ENCODE measurements at regions not wholly inside any gene's neighbourhood (a gene's known extent, or its start where the extent isn't known, plus 50 kb on each side); places are given as distances from the start of the nearest gene placed in this dataset.
"Not testable (repeated sequence)": the region's sequence is repeated elsewhere in the genome, so short reads cannot be mapped to it uniquely, and the experiment has no call there.

GRCh38 chr2:61726456-61727209 is 127.2 kb downstream of the FAM161A start:
- DNase-seq (ENCODE audit: extremely low read depth in 1 of 11, low read depth in 9 of 11, low spot score in 4 of 11): no peak

- not testable (repeated sequence) for DNase-seq (ENCODE audit: extremely low read depth in 1 of 11, low read depth in 9 of 11, low spot score in 4 of 11)
Measured at GRCh38 chr2:61723364-61723763, 130.5 kb downstream of the FAM161A start.

GRCh38 chr2:61722800-61723199 is 131.1 kb downstream of the FAM161A start:
- no peak for DNase-seq (ENCODE audit: extremely low read depth in 1 of 11, low read depth in 9 of 11, low spot score in 4 of 11)

- no peak for DNase-seq (ENCODE audit: extremely low read depth in 1 of 11, low read depth in 9 of 11, low spot score in 4 of 11)
Measured at GRCh38 chr2:61722318-61722717, 131.5 kb downstream of the FAM161A start.

GRCh38 chr2:61721382-61721781 is 132.5 kb downstream of the FAM161A start:
- no peak for DNase-seq (ENCODE audit: extremely low read depth in 1 of 11, low read depth in 9 of 11, low spot score in 4 of 11)

- DNase-seq (ENCODE audit: extremely low read depth in 1 of 11, low read depth in 9 of 11, low spot score in 4 of 11): no peak
Measured at GRCh38 chr2:61720911-61721310, 132.9 kb downstream of the FAM161A start.

GRCh38 chr2:61718965-61719364 is 134.9 kb downstream of the FAM161A start:
- DNase-seq (ENCODE audit: extremely low read depth in 1 of 11, low read depth in 9 of 11, low spot score in 4 of 11): no peak

- no peak for DNase-seq (ENCODE audit: extremely low read depth in 1 of 11, low read depth in 9 of 11, low spot score in 4 of 11)
Measured at GRCh38 chr2:61715506-61715905, 138.4 kb downstream of the FAM161A start.

GRCh38 chr2:61714210-61714609 is 139.7 kb downstream of the FAM161A start:
- no peak for DNase-seq (ENCODE audit: extremely low read depth in 1 of 11, low read depth in 9 of 11, low spot score in 4 of 11)

- no peak for DNase-seq (ENCODE audit: extremely low read depth in 1 of 11, low read depth in 9 of 11, low spot score in 4 of 11)
Measured at GRCh38 chr2:61713457-61713856, 140.4 kb downstream of the FAM161A start.

- DNase-seq (ENCODE audit: extremely low read depth in 1 of 11, low read depth in 9 of 11, low spot score in 4 of 11): no peak
Measured at GRCh38 chr2:61712060-61712459, 141.8 kb downstream of the FAM161A start.

- no peak for DNase-seq (ENCODE audit: extremely low read depth in 1 of 11, low read depth in 9 of 11, low spot score in 4 of 11)
Measured at GRCh38 chr2:61710711-61711110, 143.1 kb downstream of the FAM161A start.

GRCh38 chr2:61707984-61708852 is 145.6 kb downstream of the FAM161A start:
- DNase-seq (ENCODE audit: extremely low read depth in 1 of 11, low read depth in 9 of 11, low spot score in 4 of 11): peak in 8 of 11 donors; percentile 17 to 58 (median 36)

- DNase-seq (ENCODE audit: extremely low read depth in 1 of 11, low read depth in 9 of 11, low spot score in 4 of 11): no peak
Measured at GRCh38 chr2:61705625-61706024, 148.2 kb downstream of the FAM161A start.

- DNase-seq (ENCODE audit: extremely low read depth in 1 of 11, low read depth in 9 of 11, low spot score in 4 of 11): no peak
Measured at GRCh38 chr2:61704364-61704763, 149.5 kb downstream of the FAM161A start.

GRCh38 chr2:61702088-61702467 is 151.8 kb downstream of the FAM161A start:
- DNase-seq (ENCODE audit: extremely low read depth in 1 of 11, low read depth in 9 of 11, low spot score in 4 of 11): no peak

- DNase-seq (ENCODE audit: extremely low read depth in 1 of 11, low read depth in 9 of 11, low spot score in 4 of 11): no peak
Measured at GRCh38 chr2:61700464-61700863, 153.4 kb downstream of the FAM161A start.

GRCh38 chr2:61694312-61695274 is 156.4 kb upstream of the XPO1 start:
- peak; percentile 73 to 87 (median 82) for DNase-seq (ENCODE audit: extremely low read depth in 1 of 11, low read depth in 9 of 11, low spot score in 4 of 11)

- no peak for DNase-seq (ENCODE audit: extremely low read depth in 1 of 11, low read depth in 9 of 11, low spot score in 4 of 11)
Measured at GRCh38 chr2:61693744-61694143, 155.6 kb upstream of the XPO1 start.

Data from renal cortex interstitium (tissue), 11 donors.